H54 (cell line): ENCODE measurements at regions not wholly inside any gene's neighbourhood (a gene's known extent, or its start where the extent isn't known, plus 50 kb on each side); places are given as distances from the start of the nearest gene placed in this dataset.

Source experiments
- DNase-seq: peaks from one replicate; pipeline ENCODE4 v3.0.0; 2011; ENCODE audit warnings: low spot score, mixed read lengths; ENCODE audit not compliant: insufficient read length
- FAIRE-seq: peaks from 3 replicates; lab custom pipeline; 2011; peaks lifted over from hg19 to GRCh38; lab: Jason Lieb, UNC
- POLR2A ChIP-seq: IDR thresholded peaks from 2 replicates; pipeline ENCODE4 v1.6.1; 2011; ENCODE audit warnings: low read depth, mild to moderate bottlenecking, low read length

GRCh38 chr20:51898788-51899187 lies 96.5 kb upstream of the SALL4 start:
- no peak for FAIRE-seq

GRCh38 chr20:51894619-51895018 lies 92.3 kb upstream of the SALL4 start:
- no peak for TF ChIP-seq POLR2A
- FAIRE-seq (no peak), DNase-seq (no peak)

More at GRCh38 chr20:51898788-51899187, 96.5 kb upstream of the SALL4 start:
- TF ChIP-seq POLR2A, result no peak
- DNase-seq, result no peak

GRCh38 chr20:51894201-51894600 lies 91.9 kb upstream of the SALL4 start:
- FAIRE-seq (no peak), DNase-seq (no peak)
- TF ChIP-seq POLR2A, result no peak

- DNase-seq, result no peak
- TF ChIP-seq POLR2A, result no peak
- FAIRE-seq, result no peak
These were observed 91.4 kb upstream of the SALL4 start for GRCh38 chr20:51893723-51894122.

GRCh38 chr20:51890003-51890402 lies 87.7 kb upstream of the SALL4 start:
- DNase-seq (no peak), FAIRE-seq (no peak)
- no peak for TF ChIP-seq POLR2A

- FAIRE-seq, result no peak
- no peak for DNase-seq
- no peak for TF ChIP-seq POLR2A
These were observed 87.1 kb upstream of the SALL4 start for GRCh38 chr20:51889466-51889865.

- DNase-seq, result no peak
- FAIRE-seq, result no peak
- no peak for TF ChIP-seq POLR2A
These were observed 86.0 kb upstream of the SALL4 start for GRCh38 chr20:51888291-51888690.

GRCh38 chr20:51886891-51887608 lies 84.7 kb upstream of the SALL4 start:
- TF ChIP-seq POLR2A, result no peak
- FAIRE-seq, result no peak
- no peak for DNase-seq

- no peak for TF ChIP-seq POLR2A
- DNase-seq, result no peak
- no peak for FAIRE-seq
These were observed 84.0 kb upstream of the SALL4 start for GRCh38 chr20:51886341-51886740.

- DNase-seq, result no peak
- no peak for TF ChIP-seq POLR2A
- FAIRE-seq, result no peak
These were observed 82.2 kb upstream of the SALL4 start for GRCh38 chr20:51884561-51884960.

- no peak for DNase-seq
- FAIRE-seq, result no peak
- TF ChIP-seq POLR2A, result no peak
These were observed 77.9 kb upstream of the SALL4 start for GRCh38 chr20:51880188-51880587.

- no peak for FAIRE-seq
These were observed 74.1 kb upstream of the SALL4 start for GRCh38 chr20:51876313-51876940.

GRCh38 chr20:51873652-51874051 lies 71.3 kb upstream of the SALL4 start:
- DNase-seq (no peak), FAIRE-seq (no peak)
- TF ChIP-seq POLR2A, result no peak

More at GRCh38 chr20:51876313-51876940, 74.1 kb upstream of the SALL4 start:
- DNase-seq, result no peak
- no peak for TF ChIP-seq POLR2A

GRCh38 chr20:51871943-51872342 lies 69.6 kb upstream of the SALL4 start:
- TF ChIP-seq POLR2A, result no peak
- no peak for FAIRE-seq
- DNase-seq, result no peak

- FAIRE-seq, result no peak
These were observed 66.7 kb upstream of the SALL4 start for GRCh38 chr20:51869002-51869401.

More at GRCh38 chr20:51869002-51869401, 66.7 kb upstream of the SALL4 start:
- no peak for DNase-seq
- TF ChIP-seq POLR2A, result no peak
